ENCODE measurements at regions not wholly inside any gene's neighbourhood (a gene's known extent, or its start where the extent isn't known, plus 50 kb on each side); places are given as distances from the start of the nearest gene placed in this dataset.

- TF ChIP-seq ZNF280A (IDR thresholded peaks at IDR 0.05; ENCODE audit: low read depth, partially characterized antibody) (no peak), ZNF174 (CRISPR knock-in tag; IDR thresholded peaks at IDR 0.05) (no peak), ZC3H8 (IDR thresholded peaks at IDR 0.05) (no peak), ELF1 (tag; IDR thresholded peaks at IDR 0.05) (no peak)
Observed at GRCh38 chr7:131800008-131800407, 243.6 kb upstream of the PODXL start (continued).

- ATAC-seq, result no peak
- H3K27ac ChIP-seq (ENCODE audit: extremely low read depth, low read depth, low read length), result no peak overlapping the region
- H3K9ac ChIP-seq (ENCODE audit: insufficient read depth in 1 of 2, low read depth in 2 of 2, low read length in 2 of 2), result no peak overlapping the region
- H3K9me3 ChIP-seq (replicated peaks; ENCODE audit: control insufficient read depth, insufficient read depth, low read depth, low read length), result no peaks in the 10 kb centered on the region
- no peaks in the 10 kb centered on the region for H4K20me1 ChIP-seq (replicated peaks; ENCODE audit: control insufficient read depth, insufficient read depth, low read length)
- H3K27me3 ChIP-seq (ENCODE audit: control insufficient read depth in 2 of 2, insufficient read depth in 2 of 2, low read length in 2 of 2), result peaks cover 0 to 13% of the 10 kb centered on the region in 2 experiments; a peak in 2 of 5 replicates
- no peak for FAIRE-seq
- POLR2A ChIA-PET, result no interaction called here
- H3K4me2 ChIP-seq (ENCODE audit: insufficient read depth, low read length), result no peak overlapping the region
- no peaks in the 10 kb centered on the region for H3K9me1 ChIP-seq (ENCODE audit: control insufficient read depth, insufficient read depth, low read length)
- WGBS (ENCODE audit: insufficient coverage, low coverage, missing lambda C conversion rate), result 0% methylated on average over 4 of the region's 4 CpGs
- H3K4me3 ChIP-seq, result no peak overlapping the region
- in situ Hi-C loops (cut with MboI), result no loop called here
- no peak for DNase-seq (ENCODE audit: extremely low read depth in 1 of 4, low spot score in 3 of 4)
- intact Hi-C loops (cut with micrococcal nuclease), result no loop called here
- no peaks in the 10 kb centered on the region for H3K79me2 ChIP-seq (ENCODE audit: control insufficient read depth, insufficient read depth, low read length)
- H3K4me1 ChIP-seq (replicated peaks in 1 of 2; ENCODE audit: control insufficient read depth in 2 of 2, insufficient read depth in 2 of 2, low read length in 2 of 2), result no peaks in the 10 kb centered on the region
- no TSS peak for BruUV-seq (replicated peaks)
- H3K36me3 ChIP-seq (ENCODE audit: control insufficient read depth, insufficient read depth, low read length), result no peaks in the 10 kb centered on the region
- H2AFZ ChIP-seq (ENCODE audit: low read depth, low read length), result no peak overlapping the region
- CTCF ChIA-PET (ENCODE audit: low intra/inter-chr PET ratio), result no interaction called here
- TF ChIP-seq PHB2 (IDR thresholded peaks at IDR 0.05; ENCODE audit: low read depth) (no peak), PYGO2 (tag; IDR thresholded peaks at IDR 0.05) (no peak), SETDB1 (IDR thresholded peaks at IDR 0.05; ENCODE audit: low read length) (no peak), HDAC3 (IDR thresholded peaks at IDR 0.05; ENCODE audit: borderline replicate concordance, partially characterized antibody) (no peak), BCL6 (CRISPR knock-in tag; IDR thresholded peaks at IDR 0.05) (no peak), PCBP1 (IDR thresholded peaks at IDR 0.05; ENCODE audit: low read depth, low read length, poor library complexity, severe bottlenecking) (no peak), CTCFL (IDR thresholded peaks at IDR 0.05; ENCODE audit: borderline replicate concordance, insufficient read depth, low read depth, low read length, poor library complexity, severe bottlenecking) (no peak), ZZZ3 (IDR thresholded peaks at IDR 0.05) (no peak), ZNF124 (CRISPR knock-in tag; IDR thresholded peaks at IDR 0.05) (no peak), ZNF778 (CRISPR knock-in tag; IDR thresholded peaks at IDR 0.05) (no peak), TBL1XR1 (IDR thresholded peaks at IDR 0.05; ENCODE audit: low read length in 2 of 2) (no peak), JUN (IDR thresholded peaks at IDR 0.05; ENCODE audit: borderline replicate concordance, low read depth, low read length) (no peak), JUN (CRISPR knock-in tag; IDR thresholded peaks at IDR 0.05; ENCODE audit: borderline replicate concordance) (no peak), HIVEP1 (CRISPR knock-in tag; IDR thresholded peaks at IDR 0.05) (no peak), FOXP1 (CRISPR knock-in tag; IDR thresholded peaks at IDR 0.05) (no peak), ZNF830 (CRISPR knock-in tag; IDR thresholded peaks at IDR 0.05) (no peak), FOXM1 (IDR thresholded peaks at IDR 0.05; ENCODE audit: low read depth) (no peak), FOXM1 (CRISPR knock-in tag; IDR thresholded peaks at IDR 0.05; ENCODE audit: low read depth) (no peak)
Observed at GRCh38 chr7:131797841-131798240, 241.4 kb upstream of the PODXL start.
